ENCODE measurements at regions not wholly inside any gene's neighbourhood (a gene's known extent, or its start where the extent isn't known, plus 50 kb on each side); places are given as distances from the start of the nearest gene placed in this dataset.

DNA sequence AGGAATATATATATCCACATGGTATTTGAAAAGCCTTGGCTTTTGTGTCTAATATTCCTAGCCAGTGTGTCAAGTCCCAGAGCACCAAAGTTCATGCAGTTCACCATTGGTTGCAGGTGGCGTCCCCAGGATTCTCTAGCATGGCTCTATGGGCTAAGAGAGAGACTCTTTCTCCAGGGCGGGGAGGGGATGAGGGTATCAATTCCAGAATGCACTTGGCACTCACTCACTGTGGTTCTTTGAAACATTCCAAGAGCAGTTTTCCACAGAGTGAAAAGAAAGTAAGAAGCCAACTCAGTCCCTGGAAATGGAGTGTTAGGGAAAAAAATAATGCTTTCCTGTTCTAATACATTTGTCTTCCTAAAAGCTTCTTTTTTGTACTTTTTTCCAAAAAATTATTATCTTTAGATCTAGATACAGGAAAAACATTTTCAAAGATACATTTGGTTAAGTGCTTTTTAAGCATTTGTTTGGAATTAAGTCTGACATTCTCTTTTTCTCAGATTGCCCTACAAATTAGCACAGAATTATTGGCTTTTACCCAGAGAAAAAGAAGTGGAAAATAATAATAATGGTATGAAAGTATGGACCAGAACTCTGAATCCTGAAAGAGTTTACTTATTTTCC is 239.9 kb downstream of the PAX3 start:
- TF ChIP-seq, protein P1, sequence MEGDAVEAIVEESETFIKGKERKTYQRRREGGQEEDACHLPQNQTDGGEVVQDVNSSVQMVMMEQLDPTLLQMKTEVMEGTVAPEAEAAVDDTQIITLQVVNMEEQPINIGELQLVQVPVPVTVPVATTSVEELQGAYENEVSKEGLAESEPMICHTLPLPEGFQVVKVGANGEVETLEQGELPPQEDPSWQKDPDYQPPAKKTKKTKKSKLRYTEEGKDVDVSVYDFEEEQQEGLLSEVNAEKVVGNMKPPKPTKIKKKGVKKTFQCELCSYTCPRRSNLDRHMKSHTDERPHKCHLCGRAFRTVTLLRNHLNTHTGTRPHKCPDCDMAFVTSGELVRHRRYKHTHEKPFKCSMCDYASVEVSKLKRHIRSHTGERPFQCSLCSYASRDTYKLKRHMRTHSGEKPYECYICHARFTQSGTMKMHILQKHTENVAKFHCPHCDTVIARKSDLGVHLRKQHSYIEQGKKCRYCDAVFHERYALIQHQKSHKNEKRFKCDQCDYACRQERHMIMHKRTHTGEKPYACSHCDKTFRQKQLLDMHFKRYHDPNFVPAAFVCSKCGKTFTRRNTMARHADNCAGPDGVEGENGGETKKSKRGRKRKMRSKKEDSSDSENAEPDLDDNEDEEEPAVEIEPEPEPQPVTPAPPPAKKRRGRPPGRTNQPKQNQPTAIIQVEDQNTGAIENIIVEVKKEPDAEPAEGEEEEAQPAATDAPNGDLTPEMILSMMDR (conservative IDR thresholded peaks at IDR 0.05) = no peak
- TF ChIP-seq EZH2 (IDR thresholded peaks at IDR 0.05; ENCODE audit: low read depth) = no peak

All from PC-9 (cell line).